ENCODE measurements at regions not wholly inside any gene's neighbourhood (a gene's known extent, or its start where the extent isn't known, plus 50 kb on each side); places are given as distances from the start of the nearest gene placed in this dataset.

DNA sequence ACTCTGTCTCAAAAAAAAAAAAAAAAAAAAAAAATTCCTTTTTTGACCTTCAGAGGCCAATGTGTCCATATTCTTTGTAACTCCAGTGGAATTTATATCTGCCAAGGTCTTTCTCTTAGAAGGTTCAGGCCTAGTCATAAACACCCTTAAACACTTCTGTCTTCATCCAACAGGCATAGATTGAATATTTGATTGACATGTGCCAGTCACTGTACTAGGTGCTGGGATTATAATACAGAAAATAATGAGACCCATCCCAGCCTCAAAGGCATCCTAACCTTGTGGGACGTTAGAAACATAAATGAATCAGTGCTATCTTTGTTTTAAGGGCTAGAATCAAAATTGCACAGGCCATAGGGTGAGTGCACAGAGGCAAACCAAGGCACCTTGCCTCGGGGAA lies 62.9 kb upstream of the SERBP1 start (continued):
- TF ChIP-seq SP1 (IDR thresholded peaks at IDR 0.05; ENCODE audit: low read depth, low read length) (no peak), MAFK (IDR thresholded peaks at IDR 0.05; ENCODE audit: low read depth, low read length) (no peak)

Measured in H1 (cell line).